Posterior cingulate gyrus (tissue), 11 donors: ENCODE measurements at regions not wholly inside any gene's neighbourhood (a gene's known extent, or its start where the extent isn't known, plus 50 kb on each side); places are given as distances from the start of the nearest gene placed in this dataset.
"Not testable (repeated sequence)": the region's sequence is repeated elsewhere in the genome, so short reads cannot be mapped to it uniquely, and the experiment has no call there.

Experiments
- DNase-seq, 10 donors: peaks; one replicate each; pipeline versions ENCODE4 v3.0.0 to v3.0.0-alpha.2; 2020 to 2021; ENCODE audit warnings: mixed read lengths in 3 of 10
- intact Hi-C: fragments of 100-400 bp; cut with DNase I; formaldehyde crosslinking; loops from one replicate; pipeline ENCODE4 v1.15.1; 2023

DNA sequence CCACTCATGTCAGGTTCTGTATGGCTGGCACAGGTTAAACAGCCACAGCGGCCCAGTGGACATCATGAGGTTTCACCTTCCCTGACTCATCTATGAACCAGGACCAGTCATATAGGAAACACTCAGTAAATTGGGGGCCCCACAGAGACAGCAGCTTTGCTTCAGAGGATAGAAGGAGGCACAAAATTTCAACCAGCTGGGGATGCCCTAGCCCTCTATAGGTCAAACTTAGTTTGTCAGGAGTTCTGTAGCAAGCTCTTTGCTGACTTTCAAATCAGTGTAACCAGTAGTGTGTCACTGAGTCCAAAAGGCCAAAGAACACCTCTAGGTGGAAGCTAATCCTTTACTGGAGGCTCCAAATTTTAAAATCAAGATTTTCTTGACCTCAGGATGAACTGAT, 4157.8 kb upstream of the TPTE start:
- DNase-seq, intact Hi-C loops: not testable (repeated sequence)

DNA sequence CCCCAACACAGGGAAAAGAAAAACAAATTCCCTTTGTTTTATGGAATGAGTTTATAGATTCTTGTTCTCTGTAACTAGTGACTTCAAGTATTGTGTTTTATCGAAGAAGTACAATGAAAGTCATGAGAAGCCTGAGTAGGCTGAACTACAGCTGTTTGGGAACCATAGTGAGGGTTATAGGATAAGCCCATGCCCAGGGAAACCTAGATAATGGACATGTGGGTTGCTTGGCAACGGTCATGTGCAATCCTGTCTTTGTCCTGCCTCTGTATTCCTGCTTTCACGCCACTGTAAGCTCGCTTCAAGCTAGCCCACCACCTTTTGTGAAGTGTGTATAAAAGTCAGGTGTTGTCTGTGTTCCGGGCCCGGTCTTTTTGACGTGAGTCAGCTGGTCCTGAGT, 4152.6 kb upstream of the TPTE start:
- peak in 5 of 10 donors; percentile 2 to 49 (median 6) for DNase-seq
- intact Hi-C loops, result not testable (repeated sequence)

DNA sequence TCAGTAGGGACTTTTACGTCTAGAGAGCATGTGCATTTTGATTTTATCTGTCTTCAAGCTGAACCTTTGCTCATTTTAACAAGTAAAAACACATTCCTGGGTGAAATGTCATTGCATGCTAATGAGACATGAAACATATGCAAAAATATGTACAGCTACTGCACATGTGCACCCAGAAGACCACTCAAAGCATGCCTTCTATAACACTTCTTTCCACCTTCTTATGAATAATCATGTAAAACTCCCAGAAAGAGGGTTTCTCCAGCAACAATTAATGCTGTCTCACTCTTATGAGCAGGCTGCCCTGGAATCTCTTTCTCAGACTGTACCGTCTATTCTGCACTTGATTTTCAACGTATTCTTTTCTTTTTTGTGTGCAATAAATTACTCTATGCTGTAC, 4148.1 kb upstream of the TPTE start:
- intact Hi-C loops, DNase-seq: not testable (repeated sequence)

DNA sequence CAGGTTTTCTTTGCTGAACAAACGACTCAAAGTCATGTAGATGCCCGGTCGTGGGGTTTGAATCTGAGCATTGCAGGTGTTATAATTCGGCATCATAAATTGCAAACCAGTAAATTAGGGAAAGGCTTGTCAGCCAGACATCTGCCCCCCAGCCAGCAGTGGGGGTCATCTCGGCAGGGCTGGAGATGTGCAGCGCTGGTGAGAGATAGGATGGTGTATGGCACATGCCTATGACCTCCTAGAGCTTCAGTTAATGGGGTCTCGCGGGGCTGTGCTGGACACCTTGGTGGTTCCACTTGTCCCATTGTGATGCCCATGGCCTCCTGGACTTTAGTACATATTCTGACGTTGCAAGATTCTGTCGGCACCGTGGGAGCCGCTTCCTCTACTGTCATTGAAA, 4147.2 kb upstream of the TPTE start:
- intact Hi-C loops, result not testable (repeated sequence)
- DNase-seq, result peak; percentile 8 to 91 (median 33)

DNA sequence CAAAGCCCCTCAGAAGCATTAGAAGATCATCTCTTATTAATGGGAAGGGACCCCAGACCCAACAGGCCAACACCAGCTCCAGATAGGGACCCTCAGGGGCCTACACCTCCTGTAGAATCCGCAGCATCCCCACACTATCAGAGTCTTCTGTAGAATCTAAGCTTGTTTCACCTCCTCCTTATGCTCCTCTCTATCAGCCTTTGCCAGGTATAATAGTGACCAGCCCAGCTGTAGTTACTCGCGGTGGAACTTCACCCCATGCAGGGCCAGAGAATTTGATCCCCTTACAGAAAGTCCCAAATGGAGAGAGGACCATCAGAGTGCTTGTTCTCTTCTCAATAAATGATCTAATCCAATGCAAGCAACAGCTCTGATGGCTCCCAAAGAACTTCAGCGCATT, 4146.5 kb upstream of the TPTE start:
- peak in 6 of 10 donors; percentile 4 to 45 (median 16) for DNase-seq
- intact Hi-C loops, result not testable (repeated sequence)

DNA sequence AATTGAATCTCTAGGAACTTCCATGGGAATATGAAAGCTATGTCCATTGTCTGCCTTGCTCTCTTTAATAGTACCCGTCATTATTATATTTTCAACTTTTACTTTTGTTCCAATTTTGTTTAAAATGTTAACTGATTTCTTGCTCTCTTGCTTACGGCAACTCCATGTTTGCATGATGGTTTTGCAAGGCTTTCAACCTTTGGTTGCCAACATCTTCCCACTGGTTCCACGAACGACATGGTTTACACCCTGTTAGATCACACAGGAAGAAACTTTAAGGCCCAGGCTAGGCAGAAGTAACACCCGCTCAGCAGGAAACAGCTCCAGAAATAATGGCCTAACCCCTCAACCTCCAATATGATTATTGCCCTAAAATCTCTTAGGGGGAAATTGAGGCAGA, 4145.6 kb upstream of the TPTE start:
- DNase-seq, result peak in 1 of 10 donors; percentile 2
- intact Hi-C loops, result not testable (repeated sequence)

DNA sequence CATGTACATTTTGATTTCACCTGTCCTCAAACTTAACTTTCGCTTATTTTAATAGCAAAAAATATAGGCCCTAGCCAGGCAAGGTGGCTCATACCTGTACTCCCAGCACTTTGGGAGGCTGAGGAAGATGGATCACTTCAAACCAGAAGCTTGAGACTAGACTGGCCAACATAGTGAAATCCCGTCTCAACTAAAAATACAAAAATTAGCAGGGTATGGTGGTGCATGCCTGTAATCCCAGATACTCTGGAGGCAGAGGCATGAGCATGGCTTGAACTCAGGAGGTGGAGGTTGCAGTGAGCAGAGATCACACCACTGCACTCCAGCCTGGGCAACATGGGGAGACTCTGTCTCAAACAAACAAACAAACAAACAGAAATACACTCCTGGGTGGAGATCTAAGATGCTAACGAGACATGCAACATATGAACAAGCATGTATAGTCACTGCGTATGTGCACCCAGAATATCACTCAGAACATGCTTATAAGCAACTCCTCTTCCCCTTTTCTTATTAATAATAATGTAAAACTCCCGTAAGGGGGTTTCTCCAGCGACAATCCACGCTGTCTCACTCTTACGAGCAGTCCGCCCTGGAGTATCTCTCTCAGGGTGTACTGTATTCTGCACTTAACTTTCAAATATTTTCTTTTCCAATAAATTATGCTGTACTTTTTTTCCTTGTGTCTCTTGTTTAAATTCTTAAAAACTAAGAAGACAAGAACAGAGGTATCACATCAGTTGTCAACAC, 4144.9 kb upstream of the TPTE start:
- peak in 4 of 10 donors; percentile 3 to 45 (median 18) for DNase-seq
- intact Hi-C loops, result not testable (repeated sequence)
